LNCAP (cell line): ENCODE measurements at regions not wholly inside any gene's neighbourhood (a gene's known extent, or its start where the extent isn't known, plus 50 kb on each side); places are given as distances from the start of the nearest gene placed in this dataset.

Source experiments
- TF ChIP-seq, protein P1 (sequence below): fragments of 450-650 bp; IDR thresholded peaks from 2 replicates; pipeline ENCODE4 v1.5.1; 2017; ENCODE audit warnings: mild to moderate bottlenecking

DNA sequence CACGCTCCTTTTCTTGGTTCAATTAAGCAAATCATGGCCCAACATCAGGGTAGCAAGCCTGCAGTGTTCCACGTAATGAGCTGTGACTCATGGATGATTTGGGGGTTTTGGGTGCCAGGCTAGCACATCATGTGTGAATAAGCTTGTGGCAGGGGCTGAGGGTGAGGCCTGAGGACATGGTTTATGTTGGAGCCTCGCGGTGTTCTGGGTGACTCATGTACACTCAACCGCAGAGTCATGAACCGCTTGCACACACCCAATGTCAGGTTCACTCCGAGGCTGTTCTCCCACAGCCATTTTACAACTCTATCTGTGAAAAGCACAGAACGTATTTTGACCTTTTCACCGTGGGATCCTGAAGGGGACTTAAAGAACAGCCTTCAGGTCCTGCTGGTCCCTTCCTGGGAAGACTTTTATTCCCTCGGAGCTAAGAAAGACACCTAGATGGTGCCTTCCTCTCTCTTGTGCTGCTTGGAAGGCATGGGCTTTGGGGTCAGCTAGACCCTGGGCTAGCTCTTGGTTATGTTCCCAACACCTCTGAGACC, 139.9 kb upstream of the ZEB2 start:
- TF ChIP-seq, protein P1, sequence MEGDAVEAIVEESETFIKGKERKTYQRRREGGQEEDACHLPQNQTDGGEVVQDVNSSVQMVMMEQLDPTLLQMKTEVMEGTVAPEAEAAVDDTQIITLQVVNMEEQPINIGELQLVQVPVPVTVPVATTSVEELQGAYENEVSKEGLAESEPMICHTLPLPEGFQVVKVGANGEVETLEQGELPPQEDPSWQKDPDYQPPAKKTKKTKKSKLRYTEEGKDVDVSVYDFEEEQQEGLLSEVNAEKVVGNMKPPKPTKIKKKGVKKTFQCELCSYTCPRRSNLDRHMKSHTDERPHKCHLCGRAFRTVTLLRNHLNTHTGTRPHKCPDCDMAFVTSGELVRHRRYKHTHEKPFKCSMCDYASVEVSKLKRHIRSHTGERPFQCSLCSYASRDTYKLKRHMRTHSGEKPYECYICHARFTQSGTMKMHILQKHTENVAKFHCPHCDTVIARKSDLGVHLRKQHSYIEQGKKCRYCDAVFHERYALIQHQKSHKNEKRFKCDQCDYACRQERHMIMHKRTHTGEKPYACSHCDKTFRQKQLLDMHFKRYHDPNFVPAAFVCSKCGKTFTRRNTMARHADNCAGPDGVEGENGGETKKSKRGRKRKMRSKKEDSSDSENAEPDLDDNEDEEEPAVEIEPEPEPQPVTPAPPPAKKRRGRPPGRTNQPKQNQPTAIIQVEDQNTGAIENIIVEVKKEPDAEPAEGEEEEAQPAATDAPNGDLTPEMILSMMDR: no peak

DNA sequence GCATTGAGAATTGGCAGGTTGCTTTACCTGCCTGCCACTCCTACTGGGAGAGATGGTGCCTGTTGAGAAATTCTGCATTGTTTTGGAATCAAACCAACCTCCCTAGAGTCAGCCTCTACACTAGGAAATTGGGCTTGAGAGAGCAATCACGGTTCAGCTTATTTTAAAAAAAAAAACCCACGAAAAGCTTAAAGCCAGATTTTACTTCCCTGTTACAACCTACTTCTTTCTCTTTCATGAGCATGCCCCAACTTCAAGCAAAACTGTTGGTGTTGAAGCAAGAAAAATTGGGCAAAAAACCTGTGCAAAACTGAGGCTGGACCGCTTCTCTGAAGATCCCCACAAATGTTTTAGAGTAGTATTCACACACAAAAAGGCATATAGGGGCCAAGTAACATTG, 134.6 kb upstream of the ZEB2 start:
- TF ChIP-seq, protein P1: no peak

DNA sequence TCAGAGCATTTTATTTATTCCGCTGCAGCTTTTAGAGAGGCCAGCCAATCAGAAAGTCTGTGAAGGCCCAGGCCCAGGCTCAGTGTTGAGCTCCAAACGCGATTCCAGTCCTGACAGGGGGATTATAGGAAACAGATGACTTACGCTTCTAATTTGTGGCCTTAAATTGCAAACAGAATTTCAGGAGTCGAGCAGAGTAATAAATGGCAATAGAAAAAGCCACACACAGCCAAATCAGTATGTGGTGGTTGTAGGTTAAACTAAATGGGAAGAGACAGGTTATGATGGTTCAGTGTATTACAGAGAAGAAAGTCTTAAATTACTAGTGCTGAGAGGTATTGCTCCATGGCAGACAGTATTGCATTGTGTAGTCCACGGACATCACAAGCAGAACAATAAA, 131.0 kb upstream of the ZEB2 start:
- TF ChIP-seq, protein P1: no peak

GRCh38 chr2:144648837-144649465, 129.0 kb upstream of the ZEB2 start:
- TF ChIP-seq, protein P1: no peak; the same call in 1 of the 2 replicates

DNA sequence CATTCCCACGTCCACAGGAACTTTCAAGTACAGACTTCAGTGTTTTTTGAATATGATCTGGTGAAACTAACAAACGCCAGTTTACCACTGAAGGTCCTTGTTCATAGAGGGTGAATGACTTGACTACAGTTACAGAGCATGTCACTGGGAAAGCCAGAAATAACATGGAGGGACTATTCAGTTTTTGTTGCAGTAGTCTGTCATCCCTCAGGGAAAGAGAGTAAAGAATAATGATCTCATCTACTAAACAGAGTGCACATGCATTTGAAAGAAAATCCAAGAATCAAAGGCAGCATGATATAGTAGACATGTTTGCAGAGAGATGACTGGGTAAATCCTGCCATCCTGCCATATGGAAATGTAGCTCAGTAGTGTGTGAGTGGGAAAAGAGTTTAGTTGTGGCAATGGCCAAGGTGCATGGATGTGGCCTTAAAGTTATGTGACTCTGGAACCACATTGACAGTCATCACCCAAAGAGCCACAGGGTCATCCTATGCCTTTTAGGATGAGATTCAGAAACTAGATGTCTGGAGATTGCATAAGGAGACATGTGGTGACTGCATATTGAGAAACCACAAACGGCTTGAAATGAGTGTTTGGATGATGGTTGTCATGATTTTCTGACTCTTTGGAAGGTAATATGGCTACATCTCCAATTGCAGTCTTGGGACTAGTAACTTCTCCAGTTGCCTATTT, 125.3 kb upstream of the ZEB2 start:
- TF ChIP-seq, protein P1: no peak

DNA sequence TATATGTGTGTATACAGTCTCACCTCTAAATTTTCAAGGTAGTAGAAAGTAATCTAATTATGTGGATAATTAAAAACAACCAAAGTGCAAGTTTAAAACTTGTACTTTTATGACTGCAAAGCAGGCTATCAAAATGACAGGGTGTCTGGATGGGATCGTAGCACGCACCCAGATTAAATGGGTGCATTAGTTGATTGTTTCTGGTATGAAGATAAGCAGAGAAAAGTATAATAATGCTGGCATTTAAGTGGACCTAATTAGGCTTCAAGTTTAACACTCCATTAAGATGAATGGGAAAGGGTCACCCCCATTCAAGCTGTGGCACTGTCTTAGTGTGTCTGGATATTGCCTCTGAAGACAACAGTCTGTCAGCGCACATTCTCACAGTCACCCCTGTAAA, 124.6 kb upstream of the ZEB2 start:
- TF ChIP-seq, protein P1: no peak

DNA sequence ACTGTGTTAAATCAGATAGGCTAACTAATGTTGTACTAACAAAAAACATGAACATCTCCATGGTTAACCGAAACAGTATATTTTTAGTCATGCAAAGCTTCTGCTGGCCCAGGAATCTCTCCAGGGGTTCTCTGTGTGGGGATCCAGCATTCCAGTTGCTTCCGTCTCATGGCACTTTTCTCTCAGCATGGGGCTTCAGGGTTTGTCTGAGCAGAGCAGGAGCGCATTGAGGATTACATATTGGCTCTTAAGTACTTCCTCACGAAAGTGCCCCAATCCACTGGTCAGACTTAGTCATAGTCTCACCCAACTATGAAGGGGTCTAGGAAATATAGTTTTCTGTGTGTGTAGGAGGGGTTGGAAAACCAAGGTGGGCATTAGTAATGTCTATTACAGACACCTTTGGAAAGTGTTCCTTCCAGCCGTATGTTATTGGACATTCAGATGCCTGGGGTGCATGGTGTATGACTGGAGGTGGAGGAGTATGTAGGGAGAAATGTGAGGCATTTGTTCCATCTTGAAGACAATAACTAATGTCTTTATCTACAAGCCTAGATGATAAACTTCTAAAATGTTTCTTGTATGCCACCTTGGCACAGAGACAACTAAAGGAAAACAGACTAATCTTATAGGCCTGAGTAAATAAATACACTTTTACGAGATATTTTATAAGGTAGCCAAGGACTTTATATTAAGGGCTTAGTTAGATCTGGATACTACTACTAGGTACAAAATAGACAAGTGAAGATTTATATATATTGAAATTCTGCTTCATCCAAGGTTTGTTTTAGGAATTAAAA, 123.8 kb upstream of the ZEB2 start:
- TF ChIP-seq, protein P1: no peak
